ENCODE measurements at regions not wholly inside any gene's neighbourhood (a gene's known extent, or its start where the extent isn't known, plus 50 kb on each side); places are given as distances from the start of the nearest gene placed in this dataset.

GRCh38 chr16:51723036-51723724 is 572.1 kb upstream of the SALL1 start:
- H3K9me3 ChIP-seq (ENCODE audit: low read length): no peaks in the 10 kb centered on the region
- H2AFZ ChIP-seq (ENCODE audit: low read depth, low read length): no peak overlapping the region
- no peak overlapping the region for H3K4me3 ChIP-seq (ENCODE audit: low read length)
- H3K27me3 ChIP-seq (ENCODE audit: insufficient read depth, low read length): no peaks in the 10 kb centered on the region
- peaks cover 18% of the 10 kb centered on the region for H3K4me1 ChIP-seq (ENCODE audit: insufficient read depth, low read length)
- no peaks in the 10 kb centered on the region for H3K36me3 ChIP-seq (ENCODE audit: insufficient read depth, low read length)

- Histone ChIP-seq H3K4me3 (ENCODE audit: low read length) (no peak overlapping the region), H3K9me3 (ENCODE audit: low read length) (no peaks in the 10 kb centered on the region), H2AFZ (ENCODE audit: low read depth, low read length) (no peak overlapping the region), H3K27me3 (ENCODE audit: insufficient read depth, low read length) (no peaks in the 10 kb centered on the region), H3K36me3 (ENCODE audit: insufficient read depth, low read length) (no peaks in the 10 kb centered on the region), H3K4me1 (ENCODE audit: insufficient read depth, low read length) (peaks cover 18% of the 10 kb centered on the region)
These were observed 571.4 kb upstream of the SALL1 start for GRCh38 chr16:51722467-51722866.

GRCh38 chr16:51719376-51719775 is 568.3 kb upstream of the SALL1 start:
- peaks cover 15% of the 10 kb centered on the region for H3K4me1 ChIP-seq (ENCODE audit: insufficient read depth, low read length)
- H3K27me3 ChIP-seq (ENCODE audit: insufficient read depth, low read length): no peaks in the 10 kb centered on the region
- H3K36me3 ChIP-seq (ENCODE audit: insufficient read depth, low read length): no peaks in the 10 kb centered on the region
- H2AFZ ChIP-seq (ENCODE audit: low read depth, low read length): no peak overlapping the region
- no peaks in the 10 kb centered on the region for H3K9me3 ChIP-seq (ENCODE audit: low read length)
- H3K4me3 ChIP-seq (ENCODE audit: low read length): no peak overlapping the region

GRCh38 chr16:51716195-51716594 is 565.1 kb upstream of the SALL1 start:
- Histone ChIP-seq H3K4me1 (ENCODE audit: insufficient read depth, low read length) (no peaks in the 10 kb centered on the region), H3K27me3 (ENCODE audit: insufficient read depth, low read length) (no peaks in the 10 kb centered on the region), H3K9me3 (ENCODE audit: low read length) (no peaks in the 10 kb centered on the region), H3K36me3 (ENCODE audit: insufficient read depth, low read length) (no peaks in the 10 kb centered on the region), H2AFZ (ENCODE audit: low read depth, low read length) (no peak overlapping the region), H3K4me3 (ENCODE audit: low read length) (no peak overlapping the region)

- Histone ChIP-seq H3K36me3 (ENCODE audit: insufficient read depth, low read length) (no peaks in the 10 kb centered on the region), H3K27me3 (ENCODE audit: insufficient read depth, low read length) (no peaks in the 10 kb centered on the region), H3K4me1 (ENCODE audit: insufficient read depth, low read length) (no peaks in the 10 kb centered on the region), H3K4me3 (ENCODE audit: low read length) (no peak overlapping the region), H2AFZ (ENCODE audit: low read depth, low read length) (no peak overlapping the region), H3K9me3 (ENCODE audit: low read length) (peaks cover 2% of the 10 kb centered on the region)
These were observed 562.4 kb upstream of the SALL1 start for GRCh38 chr16:51713502-51713901.

GRCh38 chr16:51710905-51711563 is 560.0 kb upstream of the SALL1 start:
- H3K36me3 ChIP-seq (ENCODE audit: insufficient read depth, low read length): no peaks in the 10 kb centered on the region
- H3K27me3 ChIP-seq (ENCODE audit: insufficient read depth, low read length): no peaks in the 10 kb centered on the region

GRCh38 chr16:51710186-51710585 is 559.1 kb upstream of the SALL1 start:
- Histone ChIP-seq H2AFZ (ENCODE audit: low read depth, low read length) (no peak overlapping the region), H3K9me3 (ENCODE audit: low read length) (peaks cover 2% of the 10 kb centered on the region), H3K36me3 (ENCODE audit: insufficient read depth, low read length) (no peaks in the 10 kb centered on the region), H3K4me1 (ENCODE audit: insufficient read depth, low read length) (peaks cover 2% of the 10 kb centered on the region), H3K4me3 (ENCODE audit: low read length) (no peak overlapping the region), H3K27me3 (ENCODE audit: insufficient read depth, low read length) (no peaks in the 10 kb centered on the region)

More at GRCh38 chr16:51710905-51711563, 560.0 kb upstream of the SALL1 start:
- H3K4me3 ChIP-seq (ENCODE audit: low read length): no peak overlapping the region
- H2AFZ ChIP-seq (ENCODE audit: low read depth, low read length): no peak overlapping the region
- H3K9me3 ChIP-seq (ENCODE audit: low read length): peaks cover 2% of the 10 kb centered on the region
- peaks cover 2% of the 10 kb centered on the region for H3K4me1 ChIP-seq (ENCODE audit: insufficient read depth, low read length)

GRCh38 chr16:51708861-51709260 is 557.8 kb upstream of the SALL1 start:
- Histone ChIP-seq H3K27me3 (ENCODE audit: insufficient read depth, low read length) (no peaks in the 10 kb centered on the region), H3K9me3 (ENCODE audit: low read length) (peaks cover 2% of the 10 kb centered on the region), H3K4me3 (ENCODE audit: low read length) (no peak overlapping the region), H2AFZ (ENCODE audit: low read depth, low read length) (no peak overlapping the region), H3K4me1 (ENCODE audit: insufficient read depth, low read length) (peaks cover 2% of the 10 kb centered on the region), H3K36me3 (ENCODE audit: insufficient read depth, low read length) (no peaks in the 10 kb centered on the region)

GRCh38 chr16:51707666-51708065 is 556.6 kb upstream of the SALL1 start:
- H3K36me3 ChIP-seq (ENCODE audit: insufficient read depth, low read length): no peaks in the 10 kb centered on the region
- peaks cover 2% of the 10 kb centered on the region for H3K9me3 ChIP-seq (ENCODE audit: low read length)
- peaks cover 7% of the 10 kb centered on the region for H3K4me1 ChIP-seq (ENCODE audit: insufficient read depth, low read length)
- H2AFZ ChIP-seq (ENCODE audit: low read depth, low read length): no peak overlapping the region
- H3K4me3 ChIP-seq (ENCODE audit: low read length): no peak overlapping the region
- H3K27me3 ChIP-seq (ENCODE audit: insufficient read depth, low read length): no peaks in the 10 kb centered on the region

GRCh38 chr16:51705142-51705541 is 554.1 kb upstream of the SALL1 start:
- no peak overlapping the region for H2AFZ ChIP-seq (ENCODE audit: low read depth, low read length)
- H3K27me3 ChIP-seq (ENCODE audit: insufficient read depth, low read length): no peaks in the 10 kb centered on the region
- H3K4me1 ChIP-seq (ENCODE audit: insufficient read depth, low read length): peaks cover 13% of the 10 kb centered on the region
- no peaks in the 10 kb centered on the region for H3K36me3 ChIP-seq (ENCODE audit: insufficient read depth, low read length)
- peaks cover 2% of the 10 kb centered on the region for H3K9me3 ChIP-seq (ENCODE audit: low read length)
- no peak overlapping the region for H3K4me3 ChIP-seq (ENCODE audit: low read length)

GRCh38 chr16:51701025-51701424 is 550.0 kb upstream of the SALL1 start:
- H3K4me1 ChIP-seq (ENCODE audit: insufficient read depth, low read length): peaks cover 13% of the 10 kb centered on the region
- H2AFZ ChIP-seq (ENCODE audit: low read depth, low read length): no peak overlapping the region
- H3K4me3 ChIP-seq (ENCODE audit: low read length): no peak overlapping the region
- no peaks in the 10 kb centered on the region for H3K9me3 ChIP-seq (ENCODE audit: low read length)
- no peaks in the 10 kb centered on the region for H3K36me3 ChIP-seq (ENCODE audit: insufficient read depth, low read length)
- no peaks in the 10 kb centered on the region for H3K27me3 ChIP-seq (ENCODE audit: insufficient read depth, low read length)

GRCh38 chr16:51699686-51700396 is 548.8 kb upstream of the SALL1 start:
- Histone ChIP-seq H3K4me3 (ENCODE audit: low read length) (no peak overlapping the region), H2AFZ (ENCODE audit: low read depth, low read length) (no peak overlapping the region), H3K36me3 (ENCODE audit: insufficient read depth, low read length) (no peaks in the 10 kb centered on the region), H3K9me3 (ENCODE audit: low read length) (no peaks in the 10 kb centered on the region), H3K27me3 (ENCODE audit: insufficient read depth, low read length) (no peaks in the 10 kb centered on the region), H3K4me1 (ENCODE audit: insufficient read depth, low read length) (peaks cover 13% of the 10 kb centered on the region)

- H3K4me1 ChIP-seq (ENCODE audit: insufficient read depth, low read length): peaks cover 13% of the 10 kb centered on the region
These were observed 547.6 kb upstream of the SALL1 start for GRCh38 chr16:51698647-51699046.

More at GRCh38 chr16:51698647-51699046, 547.6 kb upstream of the SALL1 start:
- Histone ChIP-seq H2AFZ (ENCODE audit: low read depth, low read length) (no peak overlapping the region), H3K4me3 (ENCODE audit: low read length) (no peak overlapping the region), H3K27me3 (ENCODE audit: insufficient read depth, low read length) (no peaks in the 10 kb centered on the region), H3K36me3 (ENCODE audit: insufficient read depth, low read length) (no peaks in the 10 kb centered on the region), H3K9me3 (ENCODE audit: low read length) (no peaks in the 10 kb centered on the region)

Measured in neuron (in vitro differentiated cells).